H9 (cell line): ENCODE measurements at regions not wholly inside any gene's neighbourhood (a gene's known extent, or its start where the extent isn't known, plus 50 kb on each side); places are given as distances from the start of the nearest gene placed in this dataset.
A peak's percentile ranks its signal among the peaks of the same experiment; 100 is the strongest.

Experiments used
- DNase-seq: peaks from one replicate; pipeline ENCODE4 v3.0.0-alpha.2; 2017
- H2AFZ ChIP-seq: one replicate; pipeline ENCODE4 v1.6.1; 2013; ENCODE audit warnings: mild to moderate bottlenecking, low read length, control low read depth, moderate library complexity
- H2AK5ac ChIP-seq: 2 replicates; pipeline ENCODE4 v1.6.1; 2013; ENCODE audit warnings: low read length, control low read depth, mixed read lengths; ENCODE audit not compliant: insufficient read length
- H2BK120ac ChIP-seq: one replicate; pipeline ENCODE4 v1.6.1; 2013; ENCODE audit warnings: low read depth, mild to moderate bottlenecking, low read length, control low read depth, inconsistent platforms; ENCODE audit not compliant: poor library complexity, severe bottlenecking
- H2BK12ac ChIP-seq: 2 replicates; pipeline ENCODE4 v1.6.1; 2013; ENCODE audit warnings: low read length, control low read depth, mixed read lengths, low read depth; ENCODE audit not compliant: insufficient read length
- H2BK15ac ChIP-seq: 2 replicates; pipeline ENCODE4 v1.6.1; 2013; ENCODE audit warnings: low read depth, low read length, control low read depth
- H2BK20ac ChIP-seq: one replicate; pipeline ENCODE4 v1.6.1; 2013; ENCODE audit warnings: low read depth, mild to moderate bottlenecking, low read length, control low read depth, inconsistent platforms; ENCODE audit not compliant: poor library complexity, severe bottlenecking
- H2BK5ac ChIP-seq: 2 replicates; pipeline ENCODE4 v1.6.1; 2013; ENCODE audit warnings: low read length, control low read depth, mixed read lengths; ENCODE audit not compliant: insufficient read length
- H3K14ac ChIP-seq: 2 replicates; pipeline ENCODE4 v1.6.1; 2013; ENCODE audit warnings: low read length, control low read depth; ENCODE audit not compliant: insufficient read depth
- H3K18ac ChIP-seq: 2 replicates; pipeline ENCODE4 v1.6.1; 2013; ENCODE audit warnings: low read depth, mild to moderate bottlenecking, mixed read lengths, low read length, control low read depth; ENCODE audit not compliant: insufficient read length
- H3K23ac ChIP-seq: 2 replicates; pipeline ENCODE4 v1.6.1; 2013; ENCODE audit warnings: low read length, control low read depth, mixed read lengths, low read depth; ENCODE audit not compliant: insufficient read length
- H3K23me2 ChIP-seq: 2 replicates; pipeline ENCODE4 v1.6.1; 2013; ENCODE audit warnings: low read depth, mild to moderate bottlenecking, mixed read lengths, low read length, control low read depth; ENCODE audit not compliant: insufficient read length, poor library complexity, severe bottlenecking
- H3K27ac ChIP-seq: 2 replicates; pipeline ENCODE4 v1.5.1; 2013; ENCODE audit warnings: low read length, control low read depth, mixed read lengths, low read depth; ENCODE audit not compliant: insufficient read length
- H3K27me3 ChIP-seq: 2 replicates; pipeline ENCODE4 v1.6.1; 2013; ENCODE audit warnings: low read length, control low read depth, inconsistent platforms; ENCODE audit not compliant: insufficient read depth
- H3K4ac ChIP-seq: 2 replicates; pipeline ENCODE4 v1.6.1; 2013; ENCODE audit warnings: low read depth, mild to moderate bottlenecking, control low read depth, inconsistent platforms, low read length, moderate library complexity
- H3K4me1 ChIP-seq: 2 replicates; pipeline ENCODE4 v1.6.1; 2013; ENCODE audit warnings: low read length, control low read depth, inconsistent platforms; ENCODE audit not compliant: insufficient read depth
- H3K4me2 ChIP-seq: 2 replicates; pipeline ENCODE4 v1.6.1; 2013; ENCODE audit warnings: low read length, control low read depth, mixed read lengths; ENCODE audit not compliant: insufficient read length, insufficient read depth
- H3K56ac ChIP-seq: 2 replicates; pipeline ENCODE4 v1.6.1; 2013; ENCODE audit warnings: low read depth, mild to moderate bottlenecking, mixed read lengths, low read length, control low read depth; ENCODE audit not compliant: insufficient read length
- H3K79me1 ChIP-seq: 2 replicates; pipeline ENCODE4 v1.6.1; 2013; ENCODE audit warnings: low read depth, mild to moderate bottlenecking, moderate library complexity, low read length, control low read depth, inconsistent platforms; ENCODE audit not compliant: insufficient read depth, poor library complexity, severe bottlenecking
- H3K79me2 ChIP-seq: 2 replicates; pipeline ENCODE4 v1.6.1; 2013; ENCODE audit warnings: low read length, control low read depth, inconsistent platforms; ENCODE audit not compliant: insufficient read depth
- H3K9ac ChIP-seq: 2 replicates; pipeline ENCODE4 v1.6.1; 2013; ENCODE audit warnings: low read length, control low read depth, mixed read lengths; ENCODE audit not compliant: insufficient read length; ENCODE audit errors: extremely low read depth
- H3K9me3 ChIP-seq: one replicate; pipeline ENCODE4 v1.6.1; 2013; ENCODE audit warnings: low read depth, low read length, inconsistent platforms; ENCODE audit not compliant: control insufficient read depth
- H3T11ph ChIP-seq: one replicate; pipeline ENCODE4 v1.6.1; 2013; ENCODE audit warnings: mild to moderate bottlenecking, low read length, control low read depth, inconsistent platforms
- H4K20me1 ChIP-seq: one replicate; pipeline ENCODE4 v1.6.1; 2013; ENCODE audit not compliant: control insufficient read depth, insufficient read length, insufficient read depth
- H4K5ac ChIP-seq: 2 replicates; pipeline ENCODE4 v1.6.1; 2013; ENCODE audit warnings: low read depth, mild to moderate bottlenecking, mixed read lengths, low read length, control low read depth; ENCODE audit not compliant: insufficient read length
- H4K8ac ChIP-seq: replicated peaks from 2 replicates; pipeline ENCODE4 v1.6.1; 2013; ENCODE audit warnings: low read length, control low read depth, mixed read lengths, low read depth; ENCODE audit not compliant: insufficient read length
- H4K91ac ChIP-seq: 2 replicates; pipeline ENCODE4 v1.6.1; 2013; ENCODE audit warnings: low read depth, mild to moderate bottlenecking, moderate library complexity, mixed read lengths, low read length, control low read depth; ENCODE audit not compliant: insufficient read length
- H3K27ac Mint-ChIP-seq, 3 experiments: 2 replicates in 2 of 3; 3 replicates in 1 of 3; pipeline ENCODE4 v1.8.0; 2020 to 2021; ENCODE audit warnings: mixed read lengths in 3 of 3, mild to moderate bottlenecking in 1 of 3, moderate library complexity in 1 of 3
- H3K27me3 Mint-ChIP-seq: 2 replicates; pipeline ENCODE4 v1.8.0; 2021; ENCODE audit warnings: low read depth, mild to moderate bottlenecking, moderate library complexity, mixed read lengths
- H3K36me3 Mint-ChIP-seq, 3 experiments: 2 replicates in 2 of 3; 3 replicates in 1 of 3; pipeline ENCODE4 v1.8.0; 2020 to 2021; ENCODE audit warnings: low read depth in 3 of 3, mixed read lengths in 3 of 3; ENCODE audit not compliant: insufficient read depth in 1 of 3
- H3K4me1 Mint-ChIP-seq, 2 experiments: 2 replicates each; pipeline ENCODE4 v1.8.0; 2020; ENCODE audit warnings: mixed read lengths in 2 of 2
- H3K4me3 Mint-ChIP-seq, 2 experiments: 2 replicates in 1 of 2; 3 replicates in 1 of 2; pipeline ENCODE4 v1.8.0; 2020 to 2021; ENCODE audit warnings: mild to moderate bottlenecking in 2 of 2, mixed read lengths in 2 of 2, moderate library complexity in 1 of 2
- H3K9me3 Mint-ChIP-seq, 2 experiments: 2 replicates in 1 of 2; 3 replicates in 1 of 2; pipeline ENCODE4 v1.8.0; 2020; ENCODE audit warnings: mild to moderate bottlenecking in 2 of 2, mixed read lengths in 2 of 2, moderate library complexity in 1 of 2
- CTCF ChIP-seq: fragments of 200-600 bp; sonication (generic); conservative IDR thresholded peaks from 3 replicates; pipeline ENCODE4 v1.8.0; 2021; ENCODE audit warnings: antibody characterized with exemption, mild to moderate bottlenecking
- WGBS: extraction: QIAGEN DNeasy Blood & Tissue Kit; methylation state at CpG from one replicate; pipeline ENCODE4 v1.1.7; 2013; ENCODE audit warnings: missing lambda C conversion rate, low lambda C conversion rate, mixed read lengths; ENCODE audit not compliant: insufficient read length; ENCODE audit errors: extremely low coverage; 5-methylcytosine and 5-hydroxymethylcytosine counted together

DNA sequence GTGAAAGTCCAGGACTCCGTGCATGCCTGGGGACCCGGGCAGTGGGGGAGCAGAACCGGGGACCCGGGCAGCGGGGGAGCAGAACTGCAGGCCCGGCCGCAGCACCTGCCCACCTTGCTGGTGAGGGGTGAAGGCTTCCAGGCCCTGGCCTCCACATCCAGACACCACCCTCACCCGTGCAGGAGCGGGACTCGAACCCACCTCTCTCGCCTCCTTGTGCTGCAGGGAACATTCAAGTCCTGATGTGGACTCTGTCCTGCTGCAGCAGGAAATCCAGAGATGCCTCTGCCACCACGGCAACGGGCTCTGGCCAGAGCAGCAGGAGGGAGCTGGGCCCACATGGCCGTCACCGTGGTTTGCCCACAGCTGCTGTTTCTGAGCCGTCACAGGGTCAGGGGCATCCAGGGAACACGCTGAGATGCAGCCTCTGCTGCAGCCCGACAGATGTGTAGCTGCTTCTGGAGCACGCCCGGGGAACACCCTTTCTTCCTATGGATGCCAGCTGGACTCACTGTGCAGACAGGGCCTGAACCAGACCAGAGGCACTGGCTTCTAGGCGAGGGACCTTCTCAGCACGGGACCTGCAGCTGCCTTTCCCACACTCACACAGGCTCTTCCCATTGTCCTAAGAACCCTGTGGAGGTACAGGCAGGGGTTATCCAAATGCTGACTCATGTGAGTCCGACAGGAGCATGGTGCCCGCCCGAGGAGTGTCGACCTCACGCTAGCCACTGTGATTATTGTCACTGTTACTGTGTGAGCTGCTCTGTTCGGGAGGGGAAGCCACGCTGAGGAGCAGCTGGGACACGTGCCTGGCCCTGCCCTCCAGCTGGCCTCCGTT is 89.2 kb upstream of the CTDP1 start:
- DNase-seq, result no peak
- no peaks in the 10 kb centered on the region for H3K27me3 ChIP-seq
- no peak overlapping the region for H3K27ac ChIP-seq
- H2BK20ac ChIP-seq, result no peak overlapping the region
- H3K4ac ChIP-seq, result no peak overlapping the region; the same call in 1 of the 2 replicates
- H3K23ac ChIP-seq, result no peak overlapping the region
- WGBS, result no CpG with 5 or more reads among the region's 31 CpGs
- H2BK5ac ChIP-seq, result no peak overlapping the region
- peaks cover 9 to 17% of the 10 kb centered on the region in 2 experiments for H3K4me1 Mint-ChIP-seq
- no peak overlapping the region for H2BK120ac ChIP-seq
- H3K79me1 ChIP-seq, result no peaks in the 10 kb centered on the region
- H4K20me1 ChIP-seq, result peaks cover 4% of the 10 kb centered on the region
- H3K9me3 Mint-ChIP-seq, result peaks cover 0 to 5% of the 10 kb centered on the region in 2 experiments; a peak in 2 of 5 replicates
- H3K9me3 ChIP-seq, result no peaks in the 10 kb centered on the region
- H3K23me2 ChIP-seq, result peaks cover 4% of the 10 kb centered on the region
- no peak overlapping the region for H3K4me3 Mint-ChIP-seq
- no peak overlapping the region for H3K9ac ChIP-seq
- H3K14ac ChIP-seq, result no peak overlapping the region
- no peaks in the 10 kb centered on the region for H3K36me3 Mint-ChIP-seq
- H3K27ac Mint-ChIP-seq, result no peak overlapping the region
- peak overlapping the region; percentile 23 for H2BK12ac ChIP-seq
- H3K27me3 Mint-ChIP-seq, result peaks cover 5% of the 10 kb centered on the region
- no peak overlapping the region for H3K4me2 ChIP-seq
- no peak overlapping the region for H4K91ac ChIP-seq
- TF ChIP-seq CTCF, result no peak
- H3K56ac ChIP-seq, result no peak overlapping the region
- H4K8ac ChIP-seq, result peak overlapping the region; percentile 73
- no peak overlapping the region for H2AFZ ChIP-seq
- H4K5ac ChIP-seq, result no peak overlapping the region
- H2AK5ac ChIP-seq, result no peak overlapping the region
- no peaks in the 10 kb centered on the region for H3K79me2 ChIP-seq
- H3K4me1 ChIP-seq, result no peaks in the 10 kb centered on the region
- H2BK15ac ChIP-seq, result no peak overlapping the region; the same call in 1 of the 2 replicates
- H3K18ac ChIP-seq, result no peak overlapping the region
- H3T11ph ChIP-seq, result no peak overlapping the region
